22Rv1 (cell line): ENCODE measurements at regions not wholly inside any gene's neighbourhood (a gene's known extent, or its start where the extent isn't known, plus 50 kb on each side); places are given as distances from the start of the nearest gene placed in this dataset.

Experiments used
- ZFX ChIP-seq: fragments of 450-650 bp; IDR thresholded peaks from 2 replicates; pipeline ENCODE4 v1.6.1; 2017; ENCODE audit warnings: antibody characterized with exemption, borderline replicate concordance
- TF ChIP-seq, protein P1 (sequence below): fragments of 450-650 bp; IDR thresholded peaks from 2 replicates; pipeline ENCODE4 v1.5.1; 2017; ENCODE audit warnings: mild to moderate bottlenecking

DNA sequence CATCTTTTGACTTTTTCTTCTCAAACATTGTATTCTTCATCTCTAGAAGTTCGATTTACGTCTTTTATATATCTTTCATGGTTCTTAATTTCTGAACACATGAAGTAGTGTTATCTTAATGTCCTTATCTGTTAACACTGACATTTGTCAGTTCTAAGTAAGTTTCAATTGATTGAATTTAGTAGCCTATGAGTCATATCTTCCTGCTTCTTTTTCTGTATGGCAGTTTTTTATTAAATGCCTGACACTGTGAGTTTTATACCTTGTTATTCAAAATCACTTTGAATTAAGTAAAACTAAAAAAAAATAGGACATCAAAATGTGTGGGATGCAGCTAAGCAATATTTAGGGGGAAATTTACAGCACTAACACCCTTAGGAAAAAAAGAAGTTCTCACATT is 707.0 kb upstream of the ACO1 start:
- TF ChIP-seq, protein P1, sequence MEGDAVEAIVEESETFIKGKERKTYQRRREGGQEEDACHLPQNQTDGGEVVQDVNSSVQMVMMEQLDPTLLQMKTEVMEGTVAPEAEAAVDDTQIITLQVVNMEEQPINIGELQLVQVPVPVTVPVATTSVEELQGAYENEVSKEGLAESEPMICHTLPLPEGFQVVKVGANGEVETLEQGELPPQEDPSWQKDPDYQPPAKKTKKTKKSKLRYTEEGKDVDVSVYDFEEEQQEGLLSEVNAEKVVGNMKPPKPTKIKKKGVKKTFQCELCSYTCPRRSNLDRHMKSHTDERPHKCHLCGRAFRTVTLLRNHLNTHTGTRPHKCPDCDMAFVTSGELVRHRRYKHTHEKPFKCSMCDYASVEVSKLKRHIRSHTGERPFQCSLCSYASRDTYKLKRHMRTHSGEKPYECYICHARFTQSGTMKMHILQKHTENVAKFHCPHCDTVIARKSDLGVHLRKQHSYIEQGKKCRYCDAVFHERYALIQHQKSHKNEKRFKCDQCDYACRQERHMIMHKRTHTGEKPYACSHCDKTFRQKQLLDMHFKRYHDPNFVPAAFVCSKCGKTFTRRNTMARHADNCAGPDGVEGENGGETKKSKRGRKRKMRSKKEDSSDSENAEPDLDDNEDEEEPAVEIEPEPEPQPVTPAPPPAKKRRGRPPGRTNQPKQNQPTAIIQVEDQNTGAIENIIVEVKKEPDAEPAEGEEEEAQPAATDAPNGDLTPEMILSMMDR: no peak
- TF ChIP-seq ZFX: no peak
